ENCODE measurements at regions not wholly inside any gene's neighbourhood (a gene's known extent, or its start where the extent isn't known, plus 50 kb on each side); places are given as distances from the start of the nearest gene placed in this dataset.

DNA sequence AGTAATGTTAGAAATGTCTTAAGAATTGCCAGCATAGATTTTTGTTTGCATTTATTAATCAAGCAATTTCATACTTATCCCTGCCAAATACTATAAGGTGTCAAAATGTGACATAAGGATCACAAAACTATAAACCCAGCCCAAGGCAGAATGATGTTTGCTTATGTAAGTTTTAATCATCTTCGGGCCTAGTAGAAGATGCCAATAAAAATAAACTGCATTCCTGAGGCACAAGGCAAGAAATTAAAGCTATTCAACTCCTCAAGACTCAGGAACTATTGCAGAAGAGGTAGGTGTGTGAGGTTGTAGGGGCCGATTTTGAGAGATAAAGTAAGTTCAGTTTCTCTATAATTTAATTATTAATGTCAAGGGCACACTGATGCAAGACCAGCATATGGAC is 189.4 kb upstream of the AHR start:
- TF ChIP-seq, protein P1, sequence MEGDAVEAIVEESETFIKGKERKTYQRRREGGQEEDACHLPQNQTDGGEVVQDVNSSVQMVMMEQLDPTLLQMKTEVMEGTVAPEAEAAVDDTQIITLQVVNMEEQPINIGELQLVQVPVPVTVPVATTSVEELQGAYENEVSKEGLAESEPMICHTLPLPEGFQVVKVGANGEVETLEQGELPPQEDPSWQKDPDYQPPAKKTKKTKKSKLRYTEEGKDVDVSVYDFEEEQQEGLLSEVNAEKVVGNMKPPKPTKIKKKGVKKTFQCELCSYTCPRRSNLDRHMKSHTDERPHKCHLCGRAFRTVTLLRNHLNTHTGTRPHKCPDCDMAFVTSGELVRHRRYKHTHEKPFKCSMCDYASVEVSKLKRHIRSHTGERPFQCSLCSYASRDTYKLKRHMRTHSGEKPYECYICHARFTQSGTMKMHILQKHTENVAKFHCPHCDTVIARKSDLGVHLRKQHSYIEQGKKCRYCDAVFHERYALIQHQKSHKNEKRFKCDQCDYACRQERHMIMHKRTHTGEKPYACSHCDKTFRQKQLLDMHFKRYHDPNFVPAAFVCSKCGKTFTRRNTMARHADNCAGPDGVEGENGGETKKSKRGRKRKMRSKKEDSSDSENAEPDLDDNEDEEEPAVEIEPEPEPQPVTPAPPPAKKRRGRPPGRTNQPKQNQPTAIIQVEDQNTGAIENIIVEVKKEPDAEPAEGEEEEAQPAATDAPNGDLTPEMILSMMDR (IDR thresholded peaks at IDR 0.05; ENCODE audit: insufficient read depth, low read depth, low read length) = no peak
- no peak for TF ChIP-seq EZH2 (IDR thresholded peaks at IDR 0.05; ENCODE audit: insufficient read depth, low read length)
